Neuronal stem cell (in vitro differentiated cells): ENCODE measurements at regions not wholly inside any gene's neighbourhood (a gene's known extent, or its start where the extent isn't known, plus 50 kb on each side); places are given as distances from the start of the nearest gene placed in this dataset.

Source experiments
- DNase-seq: peaks from one replicate; pipeline ENCODE4 v3.0.0-alpha.2; 2013; ENCODE audit warnings: low spot score
- H2AFZ ChIP-seq: one replicate; pipeline ENCODE4 v1.6.1; 2013; ENCODE audit warnings: mild to moderate bottlenecking, low read length, inconsistent platforms
- H2AK5ac ChIP-seq: 2 replicates; pipeline ENCODE4 v1.6.1; 2013; ENCODE audit warnings: low read depth, mild to moderate bottlenecking, inconsistent platforms, low read length, moderate library complexity, mixed read lengths
- H2BK120ac ChIP-seq: 2 replicates; pipeline ENCODE4 v1.6.1; 2013; ENCODE audit warnings: low read depth, mild to moderate bottlenecking, inconsistent platforms, low read length, moderate library complexity, mixed read lengths
- H2BK12ac ChIP-seq: one replicate; pipeline ENCODE4 v1.6.1; 2013; ENCODE audit warnings: low read length, inconsistent platforms
- H2BK15ac ChIP-seq: 2 replicates; pipeline ENCODE4 v1.6.1; 2013; ENCODE audit warnings: mild to moderate bottlenecking, low read length, inconsistent platforms, mixed read lengths
- H2BK5ac ChIP-seq: one replicate; pipeline ENCODE4 v1.6.1; 2013; ENCODE audit warnings: inconsistent platforms, mild to moderate bottlenecking, low read length, moderate library complexity
- H3K14ac ChIP-seq: one replicate; pipeline ENCODE4 v1.6.1; 2013; ENCODE audit warnings: low read length, inconsistent platforms
- H3K18ac ChIP-seq: 2 replicates; pipeline ENCODE4 v1.6.1; 2013; ENCODE audit warnings: low read length, inconsistent platforms
- H3K23ac ChIP-seq: 2 replicates; pipeline ENCODE4 v1.6.1; 2013; ENCODE audit warnings: low read depth, mild to moderate bottlenecking, mixed read lengths, low read length, inconsistent platforms; ENCODE audit not compliant: poor library complexity
- H3K27ac ChIP-seq: replicated peaks from 3 replicates; pipeline ENCODE4 v1.5.1; 2013; ENCODE audit warnings: low read length, inconsistent platforms
- H3K27me3 ChIP-seq, 3 experiments: 2 replicates each; pipeline ENCODE4 v1.6.1; 2013; ENCODE audit warnings: low read length in 3 of 3, mild to moderate bottlenecking in 2 of 3, inconsistent platforms in 1 of 3, low read depth in 1 of 3, mixed read lengths in 1 of 3, moderate library complexity in 1 of 3; ENCODE audit not compliant: control insufficient read depth in 3 of 3, insufficient read depth in 3 of 3
- H3K36me3 ChIP-seq, 2 donors: replicated peaks in 1 of 2; 2 replicates each; pipeline ENCODE4 v1.6.1; 2013; ENCODE audit warnings: low read length in 2 of 2; ENCODE audit not compliant: control insufficient read depth in 2 of 2, insufficient read depth in 2 of 2
- H3K4ac ChIP-seq: 2 replicates; pipeline ENCODE4 v1.6.1; 2013; ENCODE audit warnings: inconsistent platforms, mild to moderate bottlenecking, low read length, moderate library complexity
- H3K4me1 ChIP-seq, 2 donors: 1 replicate in 1 of 2; 2 replicates in 1 of 2; pipeline ENCODE4 v1.6.1; 2013; ENCODE audit warnings: low read length in 2 of 2, low read depth in 1 of 2; ENCODE audit not compliant: control insufficient read depth in 2 of 2, insufficient read depth in 1 of 2
- H3K4me2 ChIP-seq: one replicate; pipeline ENCODE4 v1.6.1; 2013; ENCODE audit warnings: mild to moderate bottlenecking, low read length, inconsistent platforms; ENCODE audit not compliant: insufficient read depth, poor library complexity, severe bottlenecking
- H3K4me3 ChIP-seq, 2 donors: 2 replicates each; pipeline ENCODE4 v1.5.1; 2013; ENCODE audit warnings: low read length in 2 of 2, mild to moderate bottlenecking in 2 of 2, inconsistent platforms in 1 of 2, moderate library complexity in 1 of 2
- H3K79me1 ChIP-seq: one replicate; pipeline ENCODE4 v1.6.1; 2013; ENCODE audit warnings: low read depth, mild to moderate bottlenecking, inconsistent platforms, low read length, moderate library complexity
- H3K9ac ChIP-seq: one replicate; pipeline ENCODE4 v1.6.1; 2013; ENCODE audit warnings: mild to moderate bottlenecking, low read depth, low read length, inconsistent platforms; ENCODE audit not compliant: poor library complexity
- H3K9me3 ChIP-seq, 2 donors: replicated peaks in 1 of 2; 2 replicates each; pipeline versions ENCODE3 to v1.6.1; 2013; ENCODE audit warnings: low read length in 2 of 2, mild to moderate bottlenecking in 2 of 2, inconsistent platforms in 1 of 2, low read depth in 1 of 2, mixed read lengths in 1 of 2, moderate library complexity in 1 of 2; ENCODE audit not compliant: control insufficient read depth in 2 of 2, insufficient read depth in 1 of 2
- H4K8ac ChIP-seq: one replicate; pipeline ENCODE4 v1.6.1; 2013; ENCODE audit warnings: low read depth, mild to moderate bottlenecking, inconsistent platforms, low read length, moderate library complexity
- H4K91ac ChIP-seq: one replicate; pipeline ENCODE4 v1.6.1; 2013; ENCODE audit warnings: low read length, low read depth, mild to moderate bottlenecking, inconsistent platforms; ENCODE audit not compliant: poor library complexity
- WGBS, 2 donors: extraction: QIAGEN DNeasy Blood & Tissue Kit; methylation state at CpG; one replicate each; pipeline ENCODE4 v1.1.7; 2013; ENCODE audit warnings: missing lambda C conversion rate in 2 of 2, mixed read lengths in 1 of 2; ENCODE audit not compliant: insufficient read length in 2 of 2, insufficient replicate concordance in 1 of 2; ENCODE audit errors: extremely low coverage in 2 of 2; 5-methylcytosine and 5-hydroxymethylcytosine counted together

GRCh38 chr12:91620422-91620821 lies 437.8 kb upstream of the DCN start:
- H3K23ac ChIP-seq: no peak overlapping the region
- no peak overlapping the region for H3K9ac ChIP-seq
- H3K4ac ChIP-seq: no peak overlapping the region
- no peaks in the 10 kb centered on the region for H3K9me3 ChIP-seq
- DNase-seq: no peak
- peak overlapping the region; percentile 89 for H2AFZ ChIP-seq
- WGBS, 2 donors: no CpG with 5 or more reads among the region's 2 CpGs
- no peak overlapping the region for H2BK5ac ChIP-seq
- no peak overlapping the region for H2AK5ac ChIP-seq
- no peak overlapping the region for H4K8ac ChIP-seq
- H4K91ac ChIP-seq: no peak overlapping the region
- no peak overlapping the region for H2BK12ac ChIP-seq
- H2BK120ac ChIP-seq: no peak overlapping the region
- H3K4me1 ChIP-seq: peaks cover 4 to 8% of the 10 kb centered on the region in 2 donors
- H3K27me3 ChIP-seq: no peaks in the 10 kb centered on the region
- no peak overlapping the region for H3K27ac ChIP-seq
- H3K18ac ChIP-seq: no peak overlapping the region
- peaks cover 2% of the 10 kb centered on the region for H3K79me1 ChIP-seq
- H2BK15ac ChIP-seq: no peak overlapping the region
- H3K14ac ChIP-seq: no peak overlapping the region
- H3K36me3 ChIP-seq: no peaks in the 10 kb centered on the region
- H3K4me3 ChIP-seq: no peak overlapping the region
- H3K4me2 ChIP-seq: no peak overlapping the region

DNA sequence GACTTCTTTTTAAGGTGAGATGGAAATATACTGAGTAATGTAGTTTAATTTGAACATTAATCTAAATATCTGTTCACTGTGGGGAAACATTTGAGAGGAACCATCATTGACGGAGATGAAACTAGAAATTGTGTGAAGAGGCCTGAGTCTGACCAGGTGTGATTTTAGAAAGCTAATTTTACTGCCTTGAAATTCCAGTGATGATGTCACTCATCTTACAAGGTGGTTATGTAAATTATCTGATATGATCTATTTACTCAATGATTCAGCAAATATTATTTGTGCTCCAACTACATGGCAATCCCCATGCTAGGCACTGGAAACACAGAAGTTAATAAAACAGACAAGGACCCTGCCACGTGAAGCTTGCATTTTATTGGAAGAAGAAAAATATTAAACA lies 435.7 kb upstream of the DCN start:
- Histone ChIP-seq H3K4me3 (no peak overlapping the region), H3K36me3 (no peaks in the 10 kb centered on the region), H3K27ac (no peak overlapping the region), H3K23ac (no peak overlapping the region), H4K91ac (no peak overlapping the region), H3K9ac (no peak overlapping the region), H2AFZ (no peak overlapping the region), H3K4me1 (peaks cover 4 to 8% of the 10 kb centered on the region in 2 donors), H3K14ac (no peak overlapping the region), H3K9me3 (no peaks in the 10 kb centered on the region), H2BK120ac (no peak overlapping the region), H3K4ac (no peak overlapping the region), H2BK5ac (no peak overlapping the region), H3K79me1 (peaks cover 2% of the 10 kb centered on the region), H2BK12ac (no peak overlapping the region), H3K18ac (no peak overlapping the region), H4K8ac (no peak overlapping the region), H2AK5ac (no peak overlapping the region), H2BK15ac (no peak overlapping the region), H3K27me3 (no peaks in the 10 kb centered on the region), H3K4me2 (no peak overlapping the region)
- no CpG with 5 or more reads among the region's 2 CpGs for WGBS, 2 donors
- DNase-seq: no peak

- Histone ChIP-seq H2BK15ac (no peak overlapping the region), H3K4me1 (peaks cover 4 to 8% of the 10 kb centered on the region in 2 donors), H3K4me3 (no peak overlapping the region), H3K9me3 (no peaks in the 10 kb centered on the region), H3K23ac (no peak overlapping the region), H3K4me2 (no peak overlapping the region), H3K36me3 (no peaks in the 10 kb centered on the region), H3K27ac (no peak overlapping the region), H2AFZ (no peak overlapping the region), H2BK5ac (no peak overlapping the region), H4K91ac (no peak overlapping the region), H4K8ac (no peak overlapping the region), H3K79me1 (peaks cover 2% of the 10 kb centered on the region), H3K14ac (no peak overlapping the region), H3K18ac (no peak overlapping the region), H3K4ac (no peak overlapping the region), H2BK12ac (no peak overlapping the region), H3K9ac (no peak overlapping the region), H2AK5ac (no peak overlapping the region), H3K27me3 (no peaks in the 10 kb centered on the region), H2BK120ac (no peak overlapping the region)
- no peak for DNase-seq
- no CpG with 5 or more reads among the region's 1 CpG for WGBS, 2 donors
These were observed 435.2 kb upstream of the DCN start for GRCh38 chr12:91617818-91618217.

DNA sequence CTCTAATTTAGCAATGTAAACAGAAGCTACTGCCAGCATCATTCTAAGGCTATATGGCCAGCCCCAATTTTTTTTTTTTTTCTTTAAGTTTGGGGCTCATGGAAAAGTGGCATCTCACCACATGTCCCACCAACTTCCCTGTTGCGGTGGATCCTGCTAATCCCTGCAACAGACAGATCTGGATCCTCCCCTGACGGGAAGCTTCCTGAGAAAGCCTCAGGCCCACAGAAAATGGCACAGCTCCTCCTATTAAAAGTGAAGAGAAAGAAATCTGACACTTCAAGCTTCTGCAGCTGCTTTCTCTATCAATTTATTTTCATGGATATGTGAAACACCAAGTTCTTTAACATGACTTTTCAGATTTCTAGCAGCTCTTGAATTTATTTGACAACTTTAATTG lies 433.8 kb upstream of the DCN start:
- H3K27ac ChIP-seq: no peak overlapping the region
- H2BK5ac ChIP-seq: no peak overlapping the region
- no peak overlapping the region for H2BK12ac ChIP-seq
- no peak overlapping the region for H2BK15ac ChIP-seq
- peaks cover 2% of the 10 kb centered on the region for H3K79me1 ChIP-seq
- no peak overlapping the region for H4K8ac ChIP-seq
- no peak overlapping the region for H3K4ac ChIP-seq
- WGBS, 2 donors: no CpG with 5 or more reads among the region's 2 CpGs
- no peak overlapping the region for H2AFZ ChIP-seq
- H2AK5ac ChIP-seq: no peak overlapping the region
- H3K4me3 ChIP-seq: no peak overlapping the region
- H4K91ac ChIP-seq: no peak overlapping the region
- H3K23ac ChIP-seq: no peak overlapping the region
- peaks cover 4 to 8% of the 10 kb centered on the region in 2 donors for H3K4me1 ChIP-seq
- no peak for DNase-seq
- H3K18ac ChIP-seq: no peak overlapping the region
- no peaks in the 10 kb centered on the region for H3K36me3 ChIP-seq
- no peak overlapping the region for H2BK120ac ChIP-seq
- no peaks in the 10 kb centered on the region for H3K27me3 ChIP-seq
- no peaks in the 10 kb centered on the region for H3K9me3 ChIP-seq
- H3K14ac ChIP-seq: no peak overlapping the region
- H3K4me2 ChIP-seq: no peak overlapping the region
- no peak overlapping the region for H3K9ac ChIP-seq
